Smooth muscle cell (in vitro differentiated cells): ENCODE measurements at regions not wholly inside any gene's neighbourhood (a gene's known extent, or its start where the extent isn't known, plus 50 kb on each side); places are given as distances from the start of the nearest gene placed in this dataset.
"Not testable (repeated sequence)": the region's sequence is repeated elsewhere in the genome, so short reads cannot be mapped to it uniquely, and the experiment has no call there.

Experiments
- DNase-seq: peaks from one replicate; lab custom pipeline; 2025; ENCODE audit not compliant: unreplicated experiment; lab: John Stamatoyannopoulos, UW
- H2AFZ ChIP-seq: fragments of 200-600 bp; sonication (generic); 2 replicates; pipeline ENCODE4 v1.6.0; 2016; ENCODE audit warnings: antibody characterized with exemption, low read depth, mild to moderate bottlenecking
- H3F3A ChIP-seq: fragments of 200-600 bp; sonication (generic); 2 replicates; pipeline ENCODE4 v1.6.0; 2017; ENCODE audit warnings: antibody characterized with exemption, low read depth
- H3K27ac ChIP-seq: fragments of 200-600 bp; sonication (generic); 2 replicates; pipeline ENCODE4 v1.5.1; 2016; ENCODE audit warnings: low read depth, mild to moderate bottlenecking
- H3K27me3 ChIP-seq: fragments of 200-600 bp; sonication (generic); 2 replicates; pipeline ENCODE4 v1.6.1; 2016; ENCODE audit warnings: low read depth, mild to moderate bottlenecking
- H3K36me3 ChIP-seq: fragments of 200-600 bp; sonication (generic); 2 replicates; pipeline ENCODE4 v1.5.1; 2016; ENCODE audit warnings: low read depth
- H3K4me1 ChIP-seq: fragments of 200-600 bp; sonication (generic); 2 replicates; pipeline ENCODE4 v1.5.1; 2016; ENCODE audit warnings: low read depth
- H3K4me2 ChIP-seq: fragments of 200-600 bp; sonication (generic); 2 replicates; pipeline ENCODE4 v1.6.0; 2016; ENCODE audit warnings: mild to moderate bottlenecking
- H3K4me3 ChIP-seq: fragments of 200-600 bp; sonication (generic); 2 replicates; pipeline ENCODE4 v1.5.1; 2016; ENCODE audit warnings: mild to moderate bottlenecking
- H3K79me2 ChIP-seq: fragments of 200-600 bp; sonication (generic); 2 replicates; pipeline ENCODE4 v1.6.0; 2016; ENCODE audit warnings: low read depth, mild to moderate bottlenecking
- H3K9ac ChIP-seq: fragments of 200-600 bp; sonication (generic); 2 replicates; pipeline ENCODE4 v1.6.0; 2016; ENCODE audit warnings: low read depth
- H3K9me3 ChIP-seq: fragments of 200-600 bp; sonication (generic); replicated peaks from 2 replicates; pipeline ENCODE4 v1.5.1; 2016; ENCODE audit warnings: low read depth
- H4K20me1 ChIP-seq: fragments of 200-600 bp; sonication (generic); 2 replicates; pipeline ENCODE4 v1.6.0; 2016; ENCODE audit warnings: low read depth
- WGBS: methylation state at CpG from one replicate; pipeline ENCODE4 v1.1.7; 2016; ENCODE audit warnings: low lambda C conversion rate; 5-methylcytosine and 5-hydroxymethylcytosine counted together
- TF ChIP-seq, protein P1 (sequence below): fragments of 200-600 bp; sonication (generic); IDR thresholded peaks from 2 replicates; pipeline ENCODE4 v1.5.1; 2017; ENCODE audit warnings: borderline replicate concordance, mild to moderate bottlenecking, antibody characterized with exemption; ENCODE audit not compliant: insufficient read depth, poor library complexity, severe bottlenecking

DNA sequence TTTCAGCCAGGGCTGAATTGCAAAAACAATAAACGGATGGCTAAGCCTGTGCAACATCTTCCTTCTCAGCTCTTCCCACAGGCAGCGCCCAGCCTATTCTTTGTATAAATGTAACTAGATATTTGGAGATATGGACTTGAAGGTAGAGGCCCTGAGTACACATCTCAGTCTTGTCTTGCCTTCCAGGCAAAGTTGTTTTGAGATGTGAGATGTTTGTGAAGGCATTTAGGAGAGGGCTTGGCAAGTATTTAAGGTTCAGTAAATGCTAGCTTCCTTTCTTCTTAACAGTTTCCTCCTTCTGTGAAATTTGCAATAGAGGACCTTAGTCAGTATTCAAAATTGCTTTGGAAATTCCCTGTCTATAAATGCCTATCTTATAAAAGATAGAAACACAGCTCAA, 228.8 kb downstream of the NR2F1-AS1 start:
- no peak overlapping the region for H3K27ac ChIP-seq
- H4K20me1 ChIP-seq: no peaks in the 10 kb centered on the region
- H3K9me3 ChIP-seq: no peaks in the 10 kb centered on the region
- TF ChIP-seq, protein P1, sequence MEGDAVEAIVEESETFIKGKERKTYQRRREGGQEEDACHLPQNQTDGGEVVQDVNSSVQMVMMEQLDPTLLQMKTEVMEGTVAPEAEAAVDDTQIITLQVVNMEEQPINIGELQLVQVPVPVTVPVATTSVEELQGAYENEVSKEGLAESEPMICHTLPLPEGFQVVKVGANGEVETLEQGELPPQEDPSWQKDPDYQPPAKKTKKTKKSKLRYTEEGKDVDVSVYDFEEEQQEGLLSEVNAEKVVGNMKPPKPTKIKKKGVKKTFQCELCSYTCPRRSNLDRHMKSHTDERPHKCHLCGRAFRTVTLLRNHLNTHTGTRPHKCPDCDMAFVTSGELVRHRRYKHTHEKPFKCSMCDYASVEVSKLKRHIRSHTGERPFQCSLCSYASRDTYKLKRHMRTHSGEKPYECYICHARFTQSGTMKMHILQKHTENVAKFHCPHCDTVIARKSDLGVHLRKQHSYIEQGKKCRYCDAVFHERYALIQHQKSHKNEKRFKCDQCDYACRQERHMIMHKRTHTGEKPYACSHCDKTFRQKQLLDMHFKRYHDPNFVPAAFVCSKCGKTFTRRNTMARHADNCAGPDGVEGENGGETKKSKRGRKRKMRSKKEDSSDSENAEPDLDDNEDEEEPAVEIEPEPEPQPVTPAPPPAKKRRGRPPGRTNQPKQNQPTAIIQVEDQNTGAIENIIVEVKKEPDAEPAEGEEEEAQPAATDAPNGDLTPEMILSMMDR: no peak
- no peak overlapping the region for H3K4me2 ChIP-seq
- no peaks in the 10 kb centered on the region for H3K27me3 ChIP-seq
- no peaks in the 10 kb centered on the region for H3K4me1 ChIP-seq
- H3K4me3 ChIP-seq: no peak overlapping the region
- 96% methylated on average over 2 of the region's 2 CpGs for WGBS
- H3K9ac ChIP-seq: no peak overlapping the region
- H3K36me3 ChIP-seq: no peaks in the 10 kb centered on the region
- no peak for DNase-seq
- no peak overlapping the region for H2AFZ ChIP-seq
- no peaks in the 10 kb centered on the region for H3K79me2 ChIP-seq
- H3F3A ChIP-seq: no peaks in the 10 kb centered on the region

DNA sequence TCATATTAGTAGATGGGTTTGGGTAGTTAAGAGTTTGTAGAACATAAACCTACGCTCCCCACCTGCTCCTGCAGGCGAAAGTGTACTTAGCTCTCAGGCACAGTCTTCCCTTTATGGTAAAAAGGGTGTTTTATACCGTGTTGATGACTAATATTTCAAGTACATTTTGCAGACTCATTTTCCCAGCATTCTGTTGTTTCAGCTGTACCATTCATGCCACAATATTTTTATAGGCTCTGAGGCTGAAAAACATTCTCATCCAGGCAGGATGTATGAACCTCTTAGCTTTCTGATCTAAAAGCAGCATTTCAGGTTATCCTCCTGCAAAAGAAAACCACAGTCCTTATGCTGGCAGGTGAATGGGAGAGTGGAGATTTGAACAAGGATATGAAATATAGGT, 231.4 kb downstream of the NR2F1-AS1 start:
- Histone ChIP-seq H3K27ac (no peak overlapping the region), H2AFZ (no peak overlapping the region), H3K9ac (no peak overlapping the region), H3K27me3 (no peaks in the 10 kb centered on the region), H3K9me3 (no peaks in the 10 kb centered on the region), H3K36me3 (no peaks in the 10 kb centered on the region), H3K4me3 (no peak overlapping the region), H3K4me1 (no peaks in the 10 kb centered on the region), H3F3A (no peaks in the 10 kb centered on the region), H4K20me1 (no peaks in the 10 kb centered on the region), H3K4me2 (no peak overlapping the region), H3K79me2 (no peaks in the 10 kb centered on the region)
- no peak for DNase-seq
- 77% methylated on average over 3 of the region's 3 CpGs for WGBS
- TF ChIP-seq, protein P1: no peak

DNA sequence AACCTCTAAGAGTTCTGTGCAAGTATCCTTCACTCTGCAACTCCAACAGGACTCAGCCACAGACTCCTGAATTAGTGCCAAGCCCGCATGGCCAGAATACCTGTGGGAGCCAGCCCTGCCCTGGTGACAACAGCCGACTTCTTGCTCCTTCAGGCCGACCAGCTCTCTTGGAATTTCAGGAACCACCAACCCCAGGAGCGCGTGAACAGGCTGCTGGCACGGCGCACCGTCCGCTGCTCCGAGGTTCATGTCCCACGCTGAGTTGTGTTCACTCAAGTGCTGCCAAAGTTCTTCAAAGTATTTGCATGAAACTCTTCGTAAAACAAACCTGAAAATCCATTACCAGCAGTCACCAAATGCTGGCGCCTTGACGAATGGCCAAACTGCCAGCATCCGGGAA, 232.8 kb downstream of the NR2F1-AS1 start:
- no peaks in the 10 kb centered on the region for H3K9me3 ChIP-seq
- no peak overlapping the region for H2AFZ ChIP-seq
- H3K36me3 ChIP-seq: no peaks in the 10 kb centered on the region
- H4K20me1 ChIP-seq: no peaks in the 10 kb centered on the region
- no peaks in the 10 kb centered on the region for H3F3A ChIP-seq
- H3K27me3 ChIP-seq: no peaks in the 10 kb centered on the region
- TF ChIP-seq, protein P1: no peak
- H3K79me2 ChIP-seq: no peaks in the 10 kb centered on the region
- H3K4me3 ChIP-seq: no peak overlapping the region
- no peak overlapping the region for H3K9ac ChIP-seq
- no peak overlapping the region for H3K4me2 ChIP-seq
- 88% methylated on average over 15 of the region's 15 CpGs for WGBS
- no peak overlapping the region for H3K27ac ChIP-seq
- no peaks in the 10 kb centered on the region for H3K4me1 ChIP-seq
- no peak for DNase-seq

DNA sequence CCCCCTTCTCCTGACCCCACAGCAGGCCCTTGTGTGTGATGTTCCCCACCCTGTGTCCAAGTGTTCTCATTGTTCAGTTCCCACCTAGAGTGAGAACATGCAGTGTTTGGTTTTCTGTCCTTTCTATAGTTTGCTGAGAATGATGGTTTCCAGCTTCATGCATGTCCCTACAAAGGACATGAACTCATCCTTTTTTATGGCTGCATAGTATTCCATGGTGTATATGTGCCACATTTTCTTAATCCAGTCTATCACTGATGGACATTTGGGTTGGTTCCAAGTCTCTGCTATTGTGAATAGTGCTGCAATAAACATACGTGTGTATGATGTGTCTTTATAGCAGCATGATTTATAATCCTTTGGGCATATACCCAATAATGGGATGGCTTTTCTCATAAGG, 234.2 kb downstream of the NR2F1-AS1 start:
- H3K4me3 ChIP-seq, H3K4me1 ChIP-seq, H3F3A ChIP-seq, H2AFZ ChIP-seq, H3K36me3 ChIP-seq, H3K9ac ChIP-seq, H3K27me3 ChIP-seq, DNase-seq, H3K9me3 ChIP-seq, H4K20me1 ChIP-seq, H3K27ac ChIP-seq, H3K4me2 ChIP-seq, H3K79me2 ChIP-seq: not testable (repeated sequence)
- WGBS: 100% methylated on average over 1 of the region's 1 CpG
